ENCODE measurements at regions not wholly inside any gene's neighbourhood (a gene's known extent, or its start where the extent isn't known, plus 50 kb on each side); places are given as distances from the start of the nearest gene placed in this dataset.

GRCh38 chr7:91326516-91327199 is 62.4 kb downstream of the FZD1 start:
- TF ChIP-seq CTCF (IDR thresholded peaks at IDR 0.05; ENCODE audit: low read depth, low read length, poor library complexity, severe bottlenecking), result no peak
- TF ChIP-seq EZH2phosphoT487 (IDR thresholded peaks at IDR 0.05; ENCODE audit: borderline replicate concordance, low read length), result no peak

All from DOHH2 (cell line).